ENCODE measurements at regions not wholly inside any gene's neighbourhood (a gene's known extent, or its start where the extent isn't known, plus 50 kb on each side); places are given as distances from the start of the nearest gene placed in this dataset.

DNA sequence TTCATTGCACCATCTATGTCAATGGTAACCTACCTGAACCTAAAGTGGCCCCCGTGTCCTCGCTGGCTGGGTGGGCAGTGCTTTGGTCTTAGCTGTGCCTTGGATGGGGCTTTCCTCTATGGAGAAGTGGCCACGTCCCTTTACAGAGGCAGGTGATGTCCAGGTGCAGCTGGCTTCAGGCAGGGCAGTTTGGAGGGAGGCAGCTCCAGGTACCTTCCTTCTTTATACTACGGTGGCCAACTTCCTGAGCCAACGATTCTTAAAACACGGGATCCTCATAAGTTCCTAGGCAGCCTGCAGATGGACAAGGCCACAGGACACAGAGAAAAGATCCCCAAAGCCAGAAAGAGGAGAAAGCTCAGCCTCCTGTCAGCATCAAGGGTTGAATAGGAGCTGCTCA, 517.3 kb upstream of the HS6ST1 start:
- ATAC-seq (ENCODE audit: low read depth) = no peak
- no peak for TF ChIP-seq CTCF (IDR thresholded peaks at IDR 0.05; ENCODE audit: poor library complexity, severe bottlenecking)
- Histone ChIP-seq H3K27ac (ENCODE audit: poor library complexity, severe bottlenecking) (no peak overlapping the region), H3K27me3 (ENCODE audit: insufficient read depth, poor library complexity, severe bottlenecking) (no peaks in the 10 kb centered on the region), H3K36me3 (ENCODE audit: low read depth) (no peaks in the 10 kb centered on the region), H3K4me1 (ENCODE audit: insufficient read depth, poor library complexity, severe bottlenecking) (no peaks in the 10 kb centered on the region), H3K4me3 (ENCODE audit: severe bottlenecking) (no peak overlapping the region), H3K9me3 (ENCODE audit: severe bottlenecking) (no peaks in the 10 kb centered on the region)
- DNase-seq (ENCODE audit: low spot score) = no peak

DNA sequence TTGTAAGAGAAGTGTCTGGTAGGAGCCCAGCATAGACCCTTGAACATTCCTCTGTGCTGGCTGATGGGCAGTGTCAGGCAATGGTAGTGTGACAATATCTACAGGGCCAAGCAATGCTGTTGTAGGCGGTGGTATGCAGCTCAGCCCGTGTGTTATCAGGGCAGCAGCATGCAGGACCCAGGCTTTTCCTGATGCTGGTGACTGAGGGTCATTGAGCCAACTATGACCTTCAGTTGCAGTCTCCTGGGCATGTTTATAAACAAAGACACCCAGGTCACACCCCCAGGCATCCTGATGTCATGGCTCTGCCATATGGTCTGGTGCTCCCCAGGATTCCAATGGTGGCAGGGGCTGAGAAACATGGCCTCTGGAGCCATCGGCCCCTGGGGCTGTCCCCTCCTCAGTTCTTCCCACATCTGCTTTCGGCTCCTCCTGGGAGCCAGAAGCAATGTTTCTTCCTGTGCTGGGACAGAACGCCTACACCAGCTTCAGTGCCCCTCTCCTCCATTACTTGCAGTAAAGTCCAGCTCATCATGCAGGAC, 518.0 kb upstream of the HS6ST1 start:
- TF ChIP-seq CTCF (IDR thresholded peaks at IDR 0.05; ENCODE audit: poor library complexity, severe bottlenecking) = no peak
- Histone ChIP-seq H3K4me3 (ENCODE audit: severe bottlenecking) (no peak overlapping the region), H3K9me3 (ENCODE audit: severe bottlenecking) (no peaks in the 10 kb centered on the region), H3K4me1 (ENCODE audit: insufficient read depth, poor library complexity, severe bottlenecking) (no peaks in the 10 kb centered on the region), H3K27me3 (ENCODE audit: insufficient read depth, poor library complexity, severe bottlenecking) (no peaks in the 10 kb centered on the region), H3K36me3 (ENCODE audit: low read depth) (no peaks in the 10 kb centered on the region), H3K27ac (ENCODE audit: poor library complexity, severe bottlenecking) (no peak overlapping the region)
- DNase-seq (ENCODE audit: low spot score) (no peak), ATAC-seq (ENCODE audit: low read depth) (no peak)

DNA sequence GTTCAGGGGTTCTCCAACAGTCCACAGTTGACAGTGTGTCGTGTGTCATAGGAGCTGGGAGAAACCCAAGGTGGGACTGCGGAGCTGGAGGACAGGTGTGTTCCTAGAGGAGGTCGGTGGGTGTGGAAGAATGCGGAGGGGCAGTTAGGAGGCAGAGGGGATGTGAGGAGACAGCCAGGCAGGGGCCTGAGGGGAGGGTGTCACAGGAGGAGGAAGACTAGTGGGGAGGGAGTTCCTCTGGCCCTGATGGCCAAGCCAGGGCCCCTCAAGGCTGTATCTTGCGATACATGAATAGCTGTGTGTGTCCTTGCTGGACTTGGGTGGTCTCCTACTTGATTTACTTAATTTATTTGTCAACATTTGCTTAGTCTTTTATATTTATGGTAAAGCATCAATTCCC, 519.6 kb upstream of the HS6ST1 start:
- TF ChIP-seq CTCF (IDR thresholded peaks at IDR 0.05; ENCODE audit: poor library complexity, severe bottlenecking) = no peak
- H3K4me1 ChIP-seq (ENCODE audit: insufficient read depth, poor library complexity, severe bottlenecking) = no peaks in the 10 kb centered on the region
- no peaks in the 10 kb centered on the region for H3K9me3 ChIP-seq (ENCODE audit: severe bottlenecking)
- no peaks in the 10 kb centered on the region for H3K36me3 ChIP-seq (ENCODE audit: low read depth)
- H3K27me3 ChIP-seq (ENCODE audit: insufficient read depth, poor library complexity, severe bottlenecking) = no peaks in the 10 kb centered on the region
- no peak for DNase-seq (ENCODE audit: low spot score)
- ATAC-seq (ENCODE audit: low read depth) = no peak
- H3K27ac ChIP-seq (ENCODE audit: poor library complexity, severe bottlenecking) = no peak overlapping the region
- H3K4me3 ChIP-seq (ENCODE audit: severe bottlenecking) = no peak overlapping the region

- Histone ChIP-seq H3K27me3 (ENCODE audit: insufficient read depth, poor library complexity, severe bottlenecking) (no peaks in the 10 kb centered on the region), H3K36me3 (ENCODE audit: low read depth) (no peaks in the 10 kb centered on the region), H3K27ac (ENCODE audit: poor library complexity, severe bottlenecking) (no peak overlapping the region), H3K9me3 (ENCODE audit: severe bottlenecking) (no peaks in the 10 kb centered on the region), H3K4me3 (ENCODE audit: severe bottlenecking) (no peak overlapping the region), H3K4me1 (ENCODE audit: insufficient read depth, poor library complexity, severe bottlenecking) (no peaks in the 10 kb centered on the region)
- TF ChIP-seq CTCF (IDR thresholded peaks at IDR 0.05; ENCODE audit: poor library complexity, severe bottlenecking) = no peak
- ATAC-seq (ENCODE audit: low read depth) = no peak
- DNase-seq (ENCODE audit: low spot score) = no peak
Observed at GRCh38 chr2:128841803-128842202, 523.1 kb upstream of the HS6ST1 start.

DNA sequence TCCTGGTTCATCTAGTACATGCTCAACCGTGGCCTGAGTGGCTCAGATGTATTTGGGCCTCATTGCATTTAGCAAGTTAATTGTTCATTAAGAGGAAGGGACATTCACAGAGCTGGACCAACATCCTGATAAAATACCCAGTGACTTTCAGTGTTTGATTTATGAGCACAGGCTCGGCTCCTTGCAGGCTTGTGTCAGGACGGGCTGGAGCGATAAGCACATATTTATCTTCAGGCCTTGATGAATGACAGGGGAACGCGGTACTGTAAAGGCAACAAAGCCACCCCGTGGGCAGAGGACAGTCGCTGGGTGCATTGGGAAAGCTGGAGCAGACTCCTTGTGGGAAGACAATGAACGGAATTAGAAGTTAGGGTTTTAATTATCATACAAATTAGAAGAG, 548.6 kb upstream of the HS6ST1 start:
- no peak for TF ChIP-seq CTCF (IDR thresholded peaks at IDR 0.05; ENCODE audit: poor library complexity, severe bottlenecking)
- ATAC-seq (ENCODE audit: low read depth) (no peak), DNase-seq (ENCODE audit: low spot score) (no peak)
- H3K27me3 ChIP-seq (ENCODE audit: insufficient read depth, poor library complexity, severe bottlenecking) = no peaks in the 10 kb centered on the region
- no peaks in the 10 kb centered on the region for H3K9me3 ChIP-seq (ENCODE audit: severe bottlenecking)
- H3K4me3 ChIP-seq (ENCODE audit: severe bottlenecking) = no peak overlapping the region
- peaks cover 12% of the 10 kb centered on the region for H3K4me1 ChIP-seq (ENCODE audit: insufficient read depth, poor library complexity, severe bottlenecking)
- H3K36me3 ChIP-seq (ENCODE audit: low read depth) = no peaks in the 10 kb centered on the region
- no peak overlapping the region for H3K27ac ChIP-seq (ENCODE audit: poor library complexity, severe bottlenecking)
